ENCODE measurements at regions not wholly inside any gene's neighbourhood (a gene's known extent, or its start where the extent isn't known, plus 50 kb on each side); places are given as distances from the start of the nearest gene placed in this dataset.

DNA sequence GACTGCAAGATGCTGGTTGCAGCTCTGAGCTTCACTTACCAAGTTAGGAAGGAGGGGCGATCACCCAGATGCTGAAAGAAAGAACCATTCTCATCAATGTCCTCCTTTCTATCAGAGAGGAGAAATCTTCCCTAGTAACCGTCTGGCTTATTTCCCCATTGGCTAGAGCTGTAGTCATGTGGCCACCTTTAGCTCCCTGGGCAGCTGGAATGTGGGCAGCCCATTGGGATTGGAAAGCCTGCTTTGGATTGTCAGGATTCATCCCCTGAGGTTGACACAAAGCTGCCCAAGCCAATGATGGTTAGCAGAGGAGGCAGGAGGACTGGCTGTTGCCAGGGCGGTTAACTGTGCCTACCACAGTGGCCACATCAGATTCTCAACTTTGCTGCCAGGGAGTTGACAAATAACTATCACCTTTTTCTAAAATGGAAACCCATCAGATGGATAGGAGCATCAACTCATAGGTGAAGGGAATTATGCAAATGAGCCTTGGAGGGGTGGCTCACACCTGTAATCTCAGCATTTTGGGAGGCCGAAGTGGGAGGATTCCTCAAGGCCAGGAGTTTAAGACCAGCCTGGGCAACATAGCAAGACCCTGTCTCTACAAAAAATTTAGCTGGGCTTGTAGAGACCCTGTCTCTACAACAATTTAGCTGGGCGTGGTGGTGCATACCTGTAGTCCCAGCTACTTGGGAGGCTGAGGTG lies 206.4 kb upstream of the GALNT17 start:
- peaks cover 4% of the 10 kb centered on the region for H3K9me3 Mint-ChIP-seq (ENCODE audit: low read depth)
- TF ChIP-seq, protein P1, sequence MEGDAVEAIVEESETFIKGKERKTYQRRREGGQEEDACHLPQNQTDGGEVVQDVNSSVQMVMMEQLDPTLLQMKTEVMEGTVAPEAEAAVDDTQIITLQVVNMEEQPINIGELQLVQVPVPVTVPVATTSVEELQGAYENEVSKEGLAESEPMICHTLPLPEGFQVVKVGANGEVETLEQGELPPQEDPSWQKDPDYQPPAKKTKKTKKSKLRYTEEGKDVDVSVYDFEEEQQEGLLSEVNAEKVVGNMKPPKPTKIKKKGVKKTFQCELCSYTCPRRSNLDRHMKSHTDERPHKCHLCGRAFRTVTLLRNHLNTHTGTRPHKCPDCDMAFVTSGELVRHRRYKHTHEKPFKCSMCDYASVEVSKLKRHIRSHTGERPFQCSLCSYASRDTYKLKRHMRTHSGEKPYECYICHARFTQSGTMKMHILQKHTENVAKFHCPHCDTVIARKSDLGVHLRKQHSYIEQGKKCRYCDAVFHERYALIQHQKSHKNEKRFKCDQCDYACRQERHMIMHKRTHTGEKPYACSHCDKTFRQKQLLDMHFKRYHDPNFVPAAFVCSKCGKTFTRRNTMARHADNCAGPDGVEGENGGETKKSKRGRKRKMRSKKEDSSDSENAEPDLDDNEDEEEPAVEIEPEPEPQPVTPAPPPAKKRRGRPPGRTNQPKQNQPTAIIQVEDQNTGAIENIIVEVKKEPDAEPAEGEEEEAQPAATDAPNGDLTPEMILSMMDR (IDR thresholded peaks at IDR 0.05): no peak
- no peaks in the 10 kb centered on the region for H3K4me1 Mint-ChIP-seq (ENCODE audit: low read depth)

DNA sequence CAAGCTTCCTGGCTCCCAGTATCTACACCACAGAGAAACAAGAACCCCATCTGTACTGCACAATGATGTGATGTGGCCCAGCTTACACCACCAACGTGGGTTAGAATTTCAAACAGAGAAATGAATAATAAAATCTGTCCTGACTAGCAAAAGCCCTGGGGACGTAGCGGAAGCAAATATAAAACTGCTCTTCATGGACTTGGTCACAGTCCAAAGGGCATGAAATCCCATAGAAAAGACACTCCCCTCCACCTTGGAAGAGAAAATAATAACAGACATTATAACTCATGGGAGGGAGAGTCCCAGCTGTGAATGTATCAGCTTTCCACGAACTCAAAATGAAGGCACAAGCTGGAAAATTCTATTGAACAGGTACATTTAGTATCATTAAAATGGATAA lies 205.3 kb upstream of the GALNT17 start:
- H3K27ac Mint-ChIP-seq (ENCODE audit: unreplicated experiment): no peak overlapping the region
- no peak for DNase-seq (ENCODE audit: low spot score)
- no peaks in the 10 kb centered on the region for H3K36me3 Mint-ChIP-seq (ENCODE audit: low read depth)
- peaks cover 4% of the 10 kb centered on the region for H3K9me3 Mint-ChIP-seq (ENCODE audit: low read depth)
- no peaks in the 10 kb centered on the region for H3K4me1 Mint-ChIP-seq (ENCODE audit: low read depth)
- TF ChIP-seq, protein P1 (IDR thresholded peaks at IDR 0.05): no peak
- H3K4me3 Mint-ChIP-seq (ENCODE audit: unreplicated experiment): no peak overlapping the region
- peaks cover 7% of the 10 kb centered on the region for H3K27me3 Mint-ChIP-seq (ENCODE audit: low read depth)

More for the DNA sequence above, 206.4 kb upstream of the GALNT17 start:
- H3K27ac Mint-ChIP-seq (ENCODE audit: unreplicated experiment): no peak overlapping the region
- H3K36me3 Mint-ChIP-seq (ENCODE audit: low read depth): no peaks in the 10 kb centered on the region
- no peak overlapping the region for H3K4me3 Mint-ChIP-seq (ENCODE audit: unreplicated experiment)
- peaks cover 7% of the 10 kb centered on the region for H3K27me3 Mint-ChIP-seq (ENCODE audit: low read depth)
- no peak for DNase-seq (ENCODE audit: low spot score)

DNA sequence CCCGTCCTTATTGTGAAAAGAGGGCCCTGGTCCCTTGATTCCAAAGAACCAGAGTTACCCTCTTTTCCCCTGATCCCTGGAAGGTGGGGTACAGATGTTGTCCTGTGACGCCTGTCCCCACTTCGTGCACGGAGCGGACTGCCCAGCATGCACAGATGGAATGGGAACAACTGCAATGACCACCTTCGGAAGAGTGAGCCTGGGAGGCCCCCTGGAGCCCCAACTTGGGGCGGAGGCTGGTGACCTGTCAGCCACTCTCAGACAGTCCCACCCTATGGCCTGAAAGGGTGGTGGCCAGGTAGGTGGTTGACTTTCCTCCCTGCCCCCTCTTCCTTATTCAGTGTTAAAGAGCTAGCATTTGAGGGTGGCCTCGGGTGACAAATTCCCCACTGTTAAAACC lies 196.6 kb upstream of the GALNT17 start:
- Mint-ChIP-seq H3K4me1 (ENCODE audit: low read depth) (no peaks in the 10 kb centered on the region), H3K27ac (ENCODE audit: unreplicated experiment) (no peak overlapping the region), H3K27me3 (ENCODE audit: low read depth) (no peaks in the 10 kb centered on the region), H3K4me3 (ENCODE audit: unreplicated experiment) (no peak overlapping the region), H3K36me3 (ENCODE audit: low read depth) (peaks cover 1% of the 10 kb centered on the region), H3K9me3 (ENCODE audit: low read depth) (peaks cover 3% of the 10 kb centered on the region)
- TF ChIP-seq, protein P1 (IDR thresholded peaks at IDR 0.05): no peak
- no peak for DNase-seq (ENCODE audit: low spot score)

- Mint-ChIP-seq H3K4me1 (ENCODE audit: low read depth) (no peaks in the 10 kb centered on the region), H3K27me3 (ENCODE audit: low read depth) (no peaks in the 10 kb centered on the region), H3K4me3 (ENCODE audit: unreplicated experiment) (no peak overlapping the region), H3K27ac (ENCODE audit: unreplicated experiment) (no peak overlapping the region), H3K36me3 (ENCODE audit: low read depth) (peaks cover 1% of the 10 kb centered on the region), H3K9me3 (ENCODE audit: low read depth) (peaks cover 3% of the 10 kb centered on the region)
- no peak for DNase-seq (ENCODE audit: low spot score)
- TF ChIP-seq, protein P1 (IDR thresholded peaks at IDR 0.05): no peak
These were observed 196.1 kb upstream of the GALNT17 start for GRCh38 chr7:70935854-70936253.

DNA sequence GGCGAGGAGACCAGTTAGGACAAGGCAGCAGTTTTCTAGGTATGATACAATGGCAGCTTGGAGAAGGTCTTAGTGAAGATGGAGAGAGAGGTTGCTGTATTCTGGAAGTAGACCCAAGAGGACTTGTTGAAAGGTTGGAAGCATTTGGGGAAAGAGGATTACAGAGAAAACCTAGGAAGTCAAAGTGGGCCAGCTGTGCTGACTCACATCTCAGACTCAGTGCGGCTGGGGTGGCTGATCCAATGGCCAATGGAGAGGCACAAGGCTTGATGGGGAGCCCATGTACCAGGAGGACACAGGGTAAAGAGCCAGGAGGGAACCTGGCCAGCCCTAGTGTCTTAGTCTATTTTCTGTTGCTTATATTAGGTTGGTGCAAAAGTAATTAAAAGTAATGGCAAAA lies 194.5 kb upstream of the GALNT17 start:
- TF ChIP-seq, protein P1 (IDR thresholded peaks at IDR 0.05): no peak
- no peak for DNase-seq (ENCODE audit: low spot score)
- Mint-ChIP-seq H3K4me3 (ENCODE audit: unreplicated experiment) (no peak overlapping the region), H3K27me3 (ENCODE audit: low read depth) (no peaks in the 10 kb centered on the region), H3K36me3 (ENCODE audit: low read depth) (peaks cover 1% of the 10 kb centered on the region), H3K27ac (ENCODE audit: unreplicated experiment) (no peak overlapping the region), H3K4me1 (ENCODE audit: low read depth) (no peaks in the 10 kb centered on the region), H3K9me3 (ENCODE audit: low read depth) (peaks cover 3% of the 10 kb centered on the region)
